Activated CD8-positive, alpha-beta T cell treated with anti-CD3 and anti-CD28 coated beads for 36 hours (primary cell): ENCODE measurements at regions not wholly inside any gene's neighbourhood (a gene's known extent, or its start where the extent isn't known, plus 50 kb on each side); places are given as distances from the start of the nearest gene placed in this dataset.
"Not testable (repeated sequence)": the region's sequence is repeated elsewhere in the genome, so short reads cannot be mapped to it uniquely, and the experiment has no call there.

Source experiments
- ATAC-seq: fragments of 200-7000 bp; cut with Tn5 transposase; one replicate; pipeline ENCODE4 v1.10.0; 2021; ENCODE audit warnings: mild to moderate bottlenecking, moderate library complexity
- CTCF ChIA-PET: fragments of 350-600 bp; sonication (Branson Sonifier 250); formaldehyde crosslinking; loops from one replicate; lab custom pipeline; 2021; ENCODE audit warnings: antibody characterized with exemption; lab: Charles Lee
- POLR2A ChIA-PET: fragments of 350-600 bp; sonication (Branson Sonifier 250); formaldehyde crosslinking; loops from one replicate; lab custom pipeline; 2021; ENCODE audit warnings: antibody characterized with exemption; lab: Charles Lee
- DNase-seq: peaks from one replicate; pipeline ENCODE4 v3.0.0-alpha.2; 2020
- H3K27ac Mint-ChIP-seq: one replicate; pipeline ENCODE4 v1.8.0; 2021; ENCODE audit warnings: mild to moderate bottlenecking, mixed read lengths
- H3K27me3 Mint-ChIP-seq: one replicate; pipeline ENCODE4 v1.8.0; 2021; ENCODE audit warnings: mixed read lengths
- H3K36me3 Mint-ChIP-seq: one replicate; pipeline ENCODE4 v1.8.0; 2021; ENCODE audit warnings: low read depth, mixed read lengths
- H3K4me1 Mint-ChIP-seq: one replicate; pipeline ENCODE4 v1.8.0; 2021; ENCODE audit warnings: low read depth, mixed read lengths
- H3K4me3 Mint-ChIP-seq: one replicate; pipeline ENCODE4 v1.8.0; 2021; ENCODE audit warnings: mild to moderate bottlenecking, moderate library complexity, mixed read lengths
- H3K9me3 Mint-ChIP-seq: one replicate; pipeline ENCODE4 v1.8.0; 2021; ENCODE audit warnings: mixed read lengths
- intact Hi-C: fragments of 100-400 bp; cut with micrococcal nuclease; formaldehyde crosslinking; loops from one replicate; pipeline ENCODE4 v1.10.0; 2022
- TF ChIP-seq, protein P1 (sequence below): fragments of 200-600 bp; IDR thresholded peaks from one replicate; pipeline ENCODE4 v1.8.0; 2022; ENCODE audit warnings: antibody characterized with exemption, mild to moderate bottlenecking

DNA sequence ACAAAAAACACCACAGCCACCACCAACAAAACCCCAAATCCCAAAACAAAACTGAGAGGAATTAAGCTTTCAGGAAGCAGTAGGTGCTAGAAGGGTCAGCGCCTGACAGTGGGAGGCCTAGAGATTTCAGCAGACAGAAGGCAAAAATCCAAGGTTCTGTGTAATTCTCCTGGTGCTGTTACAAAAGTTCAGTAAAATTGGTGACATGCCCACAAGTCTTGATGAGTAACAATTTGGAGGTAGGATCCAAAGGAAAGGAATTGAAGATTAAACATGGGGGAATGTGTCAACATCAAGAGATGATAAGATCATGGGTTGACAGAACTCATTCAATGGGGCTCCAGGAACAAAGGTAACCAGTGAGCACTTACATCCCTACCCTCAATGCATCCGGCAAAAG is 653.8 kb upstream of the CPEB2 start:
- Mint-ChIP-seq H3K27ac (no peak overlapping the region), H3K36me3 (no peaks in the 10 kb centered on the region), H3K27me3 (peaks cover 7% of the 10 kb centered on the region), H3K4me1 (no peaks in the 10 kb centered on the region), H3K9me3 (no peaks in the 10 kb centered on the region), H3K4me3 (no peak overlapping the region)
- ChIA-PET CTCF (no interaction called here), POLR2A (no interaction called here)
- ATAC-seq, result no peak
- intact Hi-C loops, result no loop called here
- no peak for DNase-seq
- TF ChIP-seq, protein P1, sequence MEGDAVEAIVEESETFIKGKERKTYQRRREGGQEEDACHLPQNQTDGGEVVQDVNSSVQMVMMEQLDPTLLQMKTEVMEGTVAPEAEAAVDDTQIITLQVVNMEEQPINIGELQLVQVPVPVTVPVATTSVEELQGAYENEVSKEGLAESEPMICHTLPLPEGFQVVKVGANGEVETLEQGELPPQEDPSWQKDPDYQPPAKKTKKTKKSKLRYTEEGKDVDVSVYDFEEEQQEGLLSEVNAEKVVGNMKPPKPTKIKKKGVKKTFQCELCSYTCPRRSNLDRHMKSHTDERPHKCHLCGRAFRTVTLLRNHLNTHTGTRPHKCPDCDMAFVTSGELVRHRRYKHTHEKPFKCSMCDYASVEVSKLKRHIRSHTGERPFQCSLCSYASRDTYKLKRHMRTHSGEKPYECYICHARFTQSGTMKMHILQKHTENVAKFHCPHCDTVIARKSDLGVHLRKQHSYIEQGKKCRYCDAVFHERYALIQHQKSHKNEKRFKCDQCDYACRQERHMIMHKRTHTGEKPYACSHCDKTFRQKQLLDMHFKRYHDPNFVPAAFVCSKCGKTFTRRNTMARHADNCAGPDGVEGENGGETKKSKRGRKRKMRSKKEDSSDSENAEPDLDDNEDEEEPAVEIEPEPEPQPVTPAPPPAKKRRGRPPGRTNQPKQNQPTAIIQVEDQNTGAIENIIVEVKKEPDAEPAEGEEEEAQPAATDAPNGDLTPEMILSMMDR, result no peak

DNA sequence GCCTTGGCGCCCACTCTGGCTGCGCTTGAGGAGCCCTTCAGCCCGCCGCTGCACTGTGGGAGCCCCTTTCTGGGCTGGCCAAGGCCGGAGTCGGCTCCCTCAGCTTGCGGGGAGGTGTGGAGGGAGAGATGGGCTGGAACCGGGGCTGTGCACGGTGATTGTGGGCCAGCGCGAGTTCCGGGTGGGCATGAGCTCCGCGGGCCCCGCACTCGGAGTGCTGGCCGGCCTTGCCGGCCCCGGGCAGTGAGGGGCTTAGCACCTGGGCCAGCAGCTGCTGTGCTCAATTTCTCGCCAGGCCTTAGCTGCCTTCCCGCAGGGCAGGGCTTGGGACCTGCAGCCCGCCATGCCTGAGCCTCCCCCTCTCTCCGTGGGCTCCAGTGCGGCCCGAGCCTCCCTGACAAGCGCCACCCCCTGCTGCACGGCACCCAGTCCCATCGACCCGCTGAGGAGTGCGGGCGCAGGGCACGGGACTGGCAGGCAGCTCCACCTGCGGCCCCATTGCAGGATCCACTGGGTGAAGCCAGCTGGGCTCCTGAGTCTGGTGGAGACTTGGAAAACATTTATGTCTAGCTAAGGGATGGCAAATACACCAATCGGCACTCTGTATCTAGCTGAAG is 643.6 kb upstream of the CPEB2 start:
- POLR2A ChIA-PET, ATAC-seq, DNase-seq, CTCF ChIA-PET, H3K4me1 Mint-ChIP-seq, H3K36me3 Mint-ChIP-seq, H3K27me3 Mint-ChIP-seq, intact Hi-C loops, H3K9me3 Mint-ChIP-seq, H3K4me3 Mint-ChIP-seq, H3K27ac Mint-ChIP-seq: not testable (repeated sequence)

DNA sequence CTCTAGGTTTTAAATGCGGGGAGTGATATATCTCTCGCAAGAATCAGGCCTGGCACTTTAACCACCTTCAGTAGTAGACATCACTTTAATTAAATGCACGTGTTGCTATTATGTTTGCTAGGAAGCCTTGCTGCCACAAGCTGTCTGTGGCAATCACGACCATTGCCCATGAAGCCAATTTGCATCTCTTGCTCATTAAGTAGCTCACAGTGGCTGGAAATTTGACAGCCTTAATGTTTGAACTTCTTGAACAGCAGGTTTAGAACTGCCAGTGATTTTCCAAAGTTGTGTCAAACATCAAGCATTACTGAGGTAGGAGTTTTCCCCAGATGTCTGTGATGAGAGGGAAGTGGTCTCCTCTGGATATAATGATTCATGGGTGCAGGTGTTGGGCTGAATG is 642.3 kb upstream of the CPEB2 start:
- intact Hi-C loops, result no loop called here
- CTCF ChIA-PET, result no interaction called here
- Mint-ChIP-seq H3K4me3 (no peak overlapping the region), H3K27ac (no peak overlapping the region), H3K4me1 (no peaks in the 10 kb centered on the region), H3K9me3 (no peaks in the 10 kb centered on the region), H3K27me3 (no peaks in the 10 kb centered on the region), H3K36me3 (no peaks in the 10 kb centered on the region)
- POLR2A ChIA-PET, result no interaction called here
- TF ChIP-seq, protein P1, result no peak
- no peak for ATAC-seq
- no peak for DNase-seq

DNA sequence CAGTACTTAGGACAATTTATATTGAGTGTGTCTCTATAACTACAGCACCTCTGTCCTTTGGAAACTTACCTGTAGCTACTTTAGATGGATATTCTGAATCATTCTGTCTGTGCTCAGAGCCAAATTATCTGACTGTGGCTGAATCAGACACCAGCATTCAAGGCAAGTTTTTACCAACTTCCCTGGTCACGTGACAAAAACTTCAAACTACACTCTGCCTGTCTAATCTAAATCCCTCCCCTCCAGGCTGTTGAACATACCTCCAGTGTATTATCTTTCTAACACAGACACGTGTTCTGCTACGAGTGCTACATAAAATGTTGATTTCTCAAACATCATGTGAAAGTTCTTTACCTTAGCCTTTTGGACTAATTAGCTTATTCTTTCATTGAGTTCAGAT is 641.2 kb upstream of the CPEB2 start:
- Mint-ChIP-seq H3K27me3 (no peaks in the 10 kb centered on the region), H3K27ac (no peak overlapping the region), H3K9me3 (no peaks in the 10 kb centered on the region), H3K4me1 (no peaks in the 10 kb centered on the region), H3K36me3 (no peaks in the 10 kb centered on the region), H3K4me3 (no peak overlapping the region)
- intact Hi-C loops, result no loop called here
- ATAC-seq, result no peak
- TF ChIP-seq, protein P1, result no peak
- ChIA-PET CTCF (no interaction called here), POLR2A (no interaction called here)
- no peak for DNase-seq

DNA sequence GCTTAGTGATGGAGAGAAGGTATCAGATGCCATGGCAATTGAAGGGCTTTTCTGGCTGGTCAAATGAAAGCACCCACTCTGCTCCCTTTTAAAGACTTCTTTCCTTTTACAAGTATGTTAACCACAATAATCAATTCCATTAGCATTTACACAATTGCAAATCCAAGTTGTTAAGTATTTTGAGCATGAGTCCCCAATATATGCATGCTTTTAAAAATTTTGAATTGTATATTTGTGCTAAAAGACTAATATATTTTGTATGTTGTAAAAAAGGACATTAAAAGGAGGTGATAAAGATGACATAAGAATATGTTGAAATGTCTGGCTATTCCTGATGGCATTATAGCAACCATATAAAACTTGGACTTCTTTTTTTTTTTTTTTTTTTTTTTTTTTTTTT is 639.9 kb upstream of the CPEB2 start:
- intact Hi-C loops, result no loop called here
- ATAC-seq (no peak), DNase-seq (no peak)
- TF ChIP-seq, protein P1, result no peak
- ChIA-PET CTCF (no interaction called here), POLR2A (no interaction called here)
- Mint-ChIP-seq H3K9me3 (no peaks in the 10 kb centered on the region), H3K36me3 (no peaks in the 10 kb centered on the region), H3K4me3 (no peak overlapping the region), H3K27me3 (no peaks in the 10 kb centered on the region), H3K4me1 (no peaks in the 10 kb centered on the region), H3K27ac (no peak overlapping the region)
